GM18868 (cell line): ENCODE measurements at regions not wholly inside any gene's neighbourhood (a gene's known extent, or its start where the extent isn't known, plus 50 kb on each side); places are given as distances from the start of the nearest gene placed in this dataset.
"Not testable (repeated sequence)": the region's sequence is repeated elsewhere in the genome, so short reads cannot be mapped to it uniquely, and the experiment has no call there.

Experiments
- ATAC-seq: cut with Tn5 transposase; IDR thresholded peaks from one replicate; pipeline ENCODE4 v1.9.1; 2021; ENCODE audit warnings: mild to moderate bottlenecking, moderate library complexity; ENCODE audit not compliant: unreplicated experiment

DNA sequence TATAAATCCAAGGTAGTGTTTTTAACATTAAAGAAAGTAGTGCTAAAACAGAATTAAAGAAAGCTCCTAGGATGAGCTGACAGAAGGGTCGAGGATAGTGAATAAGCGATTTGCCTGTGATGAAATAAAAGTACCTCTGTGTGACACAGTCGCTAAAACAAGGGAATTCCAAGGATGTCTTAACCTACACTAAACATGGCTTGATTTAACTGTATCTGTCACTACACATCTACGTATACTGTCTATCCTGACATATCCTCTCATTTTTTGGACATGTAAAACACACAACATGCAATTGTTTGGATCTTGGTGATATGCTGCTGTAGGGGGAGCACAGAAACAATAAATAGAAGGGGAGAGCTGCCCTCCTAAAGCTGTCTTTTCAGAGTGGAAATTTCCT, 580.8 kb upstream of the SLC8A1 start:
- ATAC-seq = no peak

GRCh38 chr2:41033127-41033526, 581.2 kb upstream of the SLC8A1 start:
- ATAC-seq = no peak

- ATAC-seq = no peak
Measured at GRCh38 chr2:41038408-41038807, 586.5 kb upstream of the SLC8A1 start.

DNA sequence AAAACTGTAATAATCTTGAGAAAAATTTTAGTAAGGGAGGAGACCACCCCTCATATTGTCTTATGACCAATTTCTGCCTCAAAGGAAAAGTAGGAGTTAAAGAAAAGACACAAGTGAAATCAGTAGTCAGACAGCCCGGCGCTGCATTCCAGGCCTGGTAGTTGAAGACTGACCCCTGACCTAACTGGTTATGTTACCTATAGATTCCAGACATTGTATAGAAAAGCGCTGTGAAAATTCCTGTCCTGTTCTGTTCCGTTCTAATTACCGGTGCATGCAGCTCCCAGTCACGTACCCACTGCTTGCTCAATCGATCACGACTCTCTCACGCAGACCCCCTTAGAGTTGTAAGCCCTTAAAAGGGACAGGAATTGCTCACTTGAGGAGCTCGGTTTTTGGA, 587.9 kb upstream of the SLC8A1 start:
- ATAC-seq = not testable (repeated sequence)

DNA sequence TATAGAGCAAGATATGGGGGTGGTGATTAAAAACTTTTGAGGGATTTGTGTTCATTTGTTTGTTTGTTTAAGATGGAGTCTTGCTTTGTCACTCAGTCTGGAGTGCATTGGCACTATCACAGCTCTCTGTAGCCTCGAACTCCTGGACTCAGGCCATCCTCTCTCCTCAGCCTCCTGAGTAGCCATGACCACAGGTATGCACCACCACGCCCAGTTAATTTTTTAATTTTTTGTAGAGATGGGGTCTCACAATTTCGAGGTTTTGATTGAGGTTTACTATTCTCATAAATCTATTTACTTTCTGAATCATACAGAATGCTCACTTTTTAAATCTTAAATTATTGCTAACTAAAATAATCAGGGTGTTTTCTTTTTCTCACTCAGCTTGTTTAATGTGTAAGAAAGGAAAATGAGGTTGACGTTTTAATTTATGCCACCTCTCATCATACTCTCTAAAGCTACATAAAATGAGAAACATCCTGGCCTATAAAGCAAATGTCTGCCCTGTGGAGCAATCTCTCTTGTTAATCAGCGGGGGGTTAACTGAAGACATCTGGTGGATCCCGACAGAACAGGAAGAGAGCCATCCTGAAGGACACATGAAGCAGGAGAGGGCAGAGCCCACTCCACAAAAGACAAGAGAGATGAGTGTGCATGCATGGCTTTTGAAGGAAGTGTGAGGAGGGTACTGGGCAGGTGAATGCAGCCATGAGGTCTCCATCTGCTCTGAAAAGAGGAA, 589.1 kb upstream of the SLC8A1 start:
- no peak for ATAC-seq

- no peak for ATAC-seq
Measured at GRCh38 chr2:41042343-41042742, 590.5 kb upstream of the SLC8A1 start.

DNA sequence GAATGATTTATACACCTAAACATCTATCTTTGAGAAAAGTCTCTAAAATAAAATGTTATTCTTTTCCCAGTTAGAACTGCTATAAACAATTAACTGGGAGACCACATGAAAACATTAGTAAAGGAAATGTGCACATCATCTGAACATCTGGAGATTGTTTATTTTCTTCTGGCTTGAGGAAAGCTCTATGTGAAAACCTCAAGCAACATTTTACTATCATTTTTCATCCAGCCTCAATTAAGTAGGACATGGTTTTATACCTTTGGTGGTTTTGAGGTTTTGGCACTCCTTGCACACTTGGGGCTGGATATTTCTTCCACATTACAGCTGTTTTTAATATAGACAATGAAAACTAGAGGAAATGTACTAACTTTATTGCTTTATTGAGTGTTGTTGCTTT, 609.5 kb upstream of the SLC8A1 start:
- ATAC-seq = no peak

- no peak for ATAC-seq
Measured at GRCh38 chr2:41062336-41062735, 610.4 kb upstream of the SLC8A1 start.

- ATAC-seq = no peak
Measured at GRCh38 chr2:41066168-41066567, 614.3 kb upstream of the SLC8A1 start.

GRCh38 chr2:41068740-41069139, 616.9 kb upstream of the SLC8A1 start:
- ATAC-seq = no peak

GRCh38 chr2:41078341-41078740, 626.5 kb upstream of the SLC8A1 start:
- no peak for ATAC-seq

- ATAC-seq = no peak
Measured at GRCh38 chr2:41079011-41079410, 627.1 kb upstream of the SLC8A1 start.

DNA sequence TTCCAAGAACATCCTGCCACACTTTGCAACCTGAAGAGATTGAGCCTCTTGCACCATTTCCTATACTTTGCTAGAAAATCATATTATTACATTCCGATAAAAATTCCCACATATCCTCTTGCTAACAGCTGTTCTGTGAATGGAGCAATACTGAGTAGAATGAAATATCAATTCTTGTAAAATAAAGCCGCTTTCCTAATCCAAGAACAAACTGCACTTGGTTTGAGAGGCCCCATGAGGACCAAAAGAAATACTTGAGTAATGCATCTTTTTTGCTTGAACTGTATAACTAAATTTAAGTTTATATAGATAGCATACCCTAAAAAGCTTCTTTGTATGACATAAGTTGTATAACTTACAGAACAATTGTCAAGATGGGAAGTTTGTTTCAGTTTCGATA, 632.4 kb upstream of the SLC8A1 start:
- ATAC-seq = no peak

- no peak for ATAC-seq
Measured at GRCh38 chr2:41087946-41088345, 636.1 kb upstream of the SLC8A1 start.

DNA sequence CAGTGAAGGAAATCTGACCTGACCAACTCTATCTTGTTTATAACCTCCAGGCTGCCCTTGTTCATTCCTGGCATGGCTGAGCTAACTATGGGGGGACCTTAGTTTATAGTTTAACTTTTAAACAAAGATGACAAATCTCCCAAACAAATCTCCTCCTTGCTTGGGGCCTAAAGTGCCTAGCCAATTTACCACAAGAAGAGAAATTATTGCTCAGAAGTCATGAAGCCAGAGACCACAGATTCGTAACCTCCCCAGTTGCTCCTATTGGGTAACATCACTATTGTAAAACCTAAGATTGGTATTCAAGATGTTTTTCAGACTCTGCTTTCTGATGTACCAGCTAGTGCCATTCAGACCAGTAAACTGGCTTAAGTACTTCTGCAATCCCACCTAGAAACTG, 649.4 kb upstream of the SLC8A1 start:
- no peak for ATAC-seq

DNA sequence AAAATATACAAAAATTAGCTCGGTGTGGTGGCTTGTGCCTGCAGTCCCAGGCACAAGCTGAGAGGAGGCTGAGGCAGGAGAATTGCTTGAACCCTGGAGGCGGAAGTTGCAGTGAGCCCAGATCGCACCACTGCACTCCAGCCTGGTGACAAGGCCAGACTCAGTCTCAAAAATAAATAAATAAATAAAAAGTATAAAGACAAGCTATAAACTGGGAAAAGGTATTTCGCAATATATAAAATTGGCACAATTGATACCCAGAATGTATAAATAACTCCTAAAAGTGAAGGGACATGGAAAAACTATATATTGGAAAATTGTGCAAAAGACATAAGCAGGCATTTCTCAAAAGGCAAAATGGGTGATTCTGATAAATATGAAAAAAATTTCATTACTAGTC, 657.9 kb upstream of the SLC8A1 start:
- ATAC-seq = no peak

GRCh38 chr2:41111836-41112627, 660.1 kb upstream of the SLC8A1 start:
- peak; percentile 81 for ATAC-seq

DNA sequence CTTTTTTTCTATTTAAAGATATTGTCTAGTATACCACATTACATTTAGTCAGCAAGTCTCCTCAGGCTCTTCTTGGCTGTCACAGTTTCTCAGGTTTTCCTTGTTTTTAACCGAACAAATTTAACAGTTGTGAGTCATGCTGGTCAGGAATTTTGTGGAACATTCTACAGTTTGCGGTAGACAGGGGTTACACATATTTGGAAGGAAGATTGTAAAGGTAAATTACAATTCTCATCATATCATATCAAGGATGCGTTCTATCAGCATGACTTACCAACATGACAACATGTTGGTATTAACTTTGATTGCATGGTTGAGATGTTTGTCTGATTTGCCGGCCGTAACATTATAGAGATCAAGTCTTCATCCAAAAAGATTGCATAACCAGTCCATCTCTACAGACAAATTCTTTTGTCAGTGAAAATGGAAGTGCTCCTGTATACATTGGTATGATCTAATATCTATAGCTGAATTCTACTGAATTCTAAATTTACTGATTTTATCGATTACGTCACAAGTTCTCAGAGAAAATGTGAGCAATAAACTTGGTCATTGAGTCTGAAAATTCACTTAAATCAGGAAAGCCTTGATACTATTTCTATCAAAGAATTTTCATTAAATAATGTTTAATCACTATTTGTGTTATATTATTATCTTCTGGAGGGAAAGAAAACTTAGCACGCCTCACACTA, 664.4 kb upstream of the SLC8A1 start:
- no peak for ATAC-seq

- no peak for ATAC-seq
Measured at GRCh38 chr2:41119489-41119888, 667.6 kb upstream of the SLC8A1 start.

DNA sequence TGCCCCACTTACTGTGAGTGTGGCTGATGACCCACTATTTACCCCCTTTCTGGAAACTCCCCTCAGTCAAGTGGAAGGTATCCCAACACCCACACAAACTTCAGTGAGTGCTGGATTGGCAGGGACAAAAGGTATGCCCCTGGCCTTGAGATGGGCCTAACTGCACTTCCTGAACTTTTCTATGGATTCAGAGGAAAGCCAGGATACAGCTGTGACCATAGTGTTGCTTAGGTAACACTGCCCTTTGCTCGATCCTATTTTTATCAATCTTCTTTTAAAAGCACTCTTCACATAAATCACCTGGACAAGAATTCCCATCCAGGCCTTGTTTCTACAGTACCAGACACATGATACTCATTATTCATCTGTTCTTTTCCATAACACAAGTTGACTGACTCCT, 671.5 kb upstream of the SLC8A1 start:
- no peak for ATAC-seq

- no peak for ATAC-seq
Measured at GRCh38 chr2:41127351-41127750, 675.5 kb upstream of the SLC8A1 start.

DNA sequence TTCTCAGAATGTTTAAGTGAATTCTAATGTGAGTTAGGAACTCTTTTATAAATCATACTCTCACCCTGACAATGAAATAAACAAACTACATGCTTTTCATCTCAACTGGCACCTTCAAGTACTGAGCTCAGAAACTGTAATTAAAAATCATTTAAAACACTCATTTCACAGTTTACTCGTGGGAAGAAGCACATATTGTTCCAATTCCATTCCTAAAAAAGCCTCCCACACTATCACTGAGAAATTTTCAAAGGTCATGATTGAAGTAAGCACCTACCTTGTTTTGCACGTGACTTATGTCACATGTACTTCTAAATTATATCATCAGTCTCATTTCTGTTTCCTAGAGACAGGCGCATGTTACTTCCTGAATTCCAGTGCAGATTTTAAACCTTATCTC, 678.1 kb upstream of the SLC8A1 start:
- ATAC-seq = no peak
